ENCODE measurements at regions not wholly inside any gene's neighbourhood (a gene's known extent, or its start where the extent isn't known, plus 50 kb on each side); places are given as distances from the start of the nearest gene placed in this dataset.

DNA sequence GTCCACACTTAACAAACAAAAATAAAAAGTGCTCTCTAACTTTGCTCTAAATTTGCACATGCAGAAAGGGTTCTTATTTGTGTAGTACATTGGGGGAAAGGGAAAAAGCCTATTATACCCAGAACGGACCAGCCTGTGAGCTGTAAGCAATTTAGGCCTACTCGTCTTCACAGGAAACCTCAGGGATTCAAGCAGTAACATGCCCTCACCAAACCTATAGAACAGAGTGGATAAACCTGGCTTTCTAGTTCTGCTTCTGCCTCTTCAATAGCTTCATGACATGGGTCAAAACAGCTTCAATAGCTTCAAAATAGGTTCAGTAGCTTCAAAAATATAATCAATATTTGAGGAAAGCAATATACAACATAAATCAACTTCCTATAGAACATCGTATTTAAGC lies 163.7 kb downstream of the ARL4A start:
- Histone ChIP-seq H3K79me2 (ENCODE audit: control insufficient read depth, low read length) (no peaks in the 10 kb centered on the region), H3K9me2 (replicated peaks; ENCODE audit: control insufficient read depth, low read length) (no peaks in the 10 kb centered on the region), H3F3A (ENCODE audit: control insufficient read depth, insufficient read depth) (no peaks in the 10 kb centered on the region), H3K9me3 (ENCODE audit: control insufficient read depth, insufficient read depth, low read length) (no peaks in the 10 kb centered on the region), H4K20me1 (ENCODE audit: control insufficient read depth, insufficient read depth, low read depth, low read length) (no peaks in the 10 kb centered on the region), H3K4me2 (ENCODE audit: low read length) (no peak overlapping the region), H3K27ac (ENCODE audit: low read depth, low read length) (no peak overlapping the region), H3K36me3 (ENCODE audit: control insufficient read depth, low read length) (no peaks in the 10 kb centered on the region), H3K27me3 (ENCODE audit: control insufficient read depth, low read length) (no peaks in the 10 kb centered on the region), H3K4me3 (ENCODE audit: low read length) (no peak overlapping the region), H3K4me1 (ENCODE audit: control insufficient read depth, low read length) (no peaks in the 10 kb centered on the region)
- TF ChIP-seq, protein P1, sequence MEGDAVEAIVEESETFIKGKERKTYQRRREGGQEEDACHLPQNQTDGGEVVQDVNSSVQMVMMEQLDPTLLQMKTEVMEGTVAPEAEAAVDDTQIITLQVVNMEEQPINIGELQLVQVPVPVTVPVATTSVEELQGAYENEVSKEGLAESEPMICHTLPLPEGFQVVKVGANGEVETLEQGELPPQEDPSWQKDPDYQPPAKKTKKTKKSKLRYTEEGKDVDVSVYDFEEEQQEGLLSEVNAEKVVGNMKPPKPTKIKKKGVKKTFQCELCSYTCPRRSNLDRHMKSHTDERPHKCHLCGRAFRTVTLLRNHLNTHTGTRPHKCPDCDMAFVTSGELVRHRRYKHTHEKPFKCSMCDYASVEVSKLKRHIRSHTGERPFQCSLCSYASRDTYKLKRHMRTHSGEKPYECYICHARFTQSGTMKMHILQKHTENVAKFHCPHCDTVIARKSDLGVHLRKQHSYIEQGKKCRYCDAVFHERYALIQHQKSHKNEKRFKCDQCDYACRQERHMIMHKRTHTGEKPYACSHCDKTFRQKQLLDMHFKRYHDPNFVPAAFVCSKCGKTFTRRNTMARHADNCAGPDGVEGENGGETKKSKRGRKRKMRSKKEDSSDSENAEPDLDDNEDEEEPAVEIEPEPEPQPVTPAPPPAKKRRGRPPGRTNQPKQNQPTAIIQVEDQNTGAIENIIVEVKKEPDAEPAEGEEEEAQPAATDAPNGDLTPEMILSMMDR (IDR thresholded peaks at IDR 0.05; ENCODE audit: low read depth, low read length, poor library complexity, severe bottlenecking) = no peak
- TF ChIP-seq EZH2phosphoT487 (IDR thresholded peaks at IDR 0.05; ENCODE audit: borderline replicate concordance, low read length) = no peak

DNA sequence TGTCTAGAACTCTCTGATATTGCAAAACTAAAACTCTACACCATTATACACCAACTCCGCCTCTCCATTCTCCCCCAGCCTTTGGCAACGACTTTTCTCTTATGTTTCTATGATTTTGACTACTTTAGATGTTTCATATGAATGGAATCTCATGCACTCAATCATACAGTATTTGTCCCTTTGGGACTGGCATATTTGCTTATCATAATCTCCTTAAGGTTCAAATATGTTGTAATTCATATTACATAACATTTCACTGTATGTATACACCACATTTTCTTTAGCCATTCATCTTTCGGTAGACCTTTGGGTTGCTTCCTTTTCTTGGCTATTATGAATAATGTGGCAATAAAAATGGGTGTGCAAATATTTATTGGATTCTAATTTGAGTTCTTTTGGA lies 164.4 kb downstream of the ARL4A start:
- Histone ChIP-seq H3K4me1 (ENCODE audit: control insufficient read depth, low read length) (no peaks in the 10 kb centered on the region), H3K9me2 (replicated peaks; ENCODE audit: control insufficient read depth, low read length) (no peaks in the 10 kb centered on the region), H3K27me3 (ENCODE audit: control insufficient read depth, low read length) (no peaks in the 10 kb centered on the region), H3K4me2 (ENCODE audit: low read length) (no peak overlapping the region), H4K20me1 (ENCODE audit: control insufficient read depth, insufficient read depth, low read depth, low read length) (no peaks in the 10 kb centered on the region), H3K27ac (ENCODE audit: low read depth, low read length) (no peak overlapping the region), H3K9me3 (ENCODE audit: control insufficient read depth, insufficient read depth, low read length) (no peaks in the 10 kb centered on the region), H3F3A (ENCODE audit: control insufficient read depth, insufficient read depth) (no peaks in the 10 kb centered on the region), H3K79me2 (ENCODE audit: control insufficient read depth, low read length) (no peaks in the 10 kb centered on the region), H3K4me3 (ENCODE audit: low read length) (no peak overlapping the region), H3K36me3 (ENCODE audit: control insufficient read depth, low read length) (no peaks in the 10 kb centered on the region)
- TF ChIP-seq, protein P1 (IDR thresholded peaks at IDR 0.05; ENCODE audit: low read depth, low read length, poor library complexity, severe bottlenecking) = no peak
- TF ChIP-seq EZH2phosphoT487 (IDR thresholded peaks at IDR 0.05; ENCODE audit: borderline replicate concordance, low read length) = no peak

DNA sequence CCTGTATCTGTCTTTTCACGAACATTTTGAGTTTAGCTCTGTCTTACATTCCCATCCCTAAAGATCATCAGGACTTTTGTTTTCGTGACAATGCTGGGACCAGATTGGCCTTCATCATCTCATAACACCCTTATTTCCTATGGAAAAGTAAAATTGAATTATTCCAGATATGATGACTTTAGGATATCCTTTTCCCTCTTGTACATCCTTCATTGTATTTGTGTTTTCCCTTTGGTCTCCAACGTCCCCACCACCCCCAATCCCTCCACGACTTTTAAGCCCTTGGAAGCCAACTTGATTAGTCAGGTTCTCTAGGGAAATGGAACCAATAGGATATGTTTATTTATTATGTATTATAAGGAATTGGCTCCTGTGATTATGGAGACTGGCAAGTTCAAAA lies 167.6 kb downstream of the ARL4A start:
- Histone ChIP-seq H3K4me2 (ENCODE audit: low read length) (no peak overlapping the region), H3K4me3 (ENCODE audit: low read length) (no peak overlapping the region), H3K27ac (ENCODE audit: low read depth, low read length) (no peak overlapping the region), H3K9me2 (replicated peaks; ENCODE audit: control insufficient read depth, low read length) (no peaks in the 10 kb centered on the region), H4K20me1 (ENCODE audit: control insufficient read depth, insufficient read depth, low read depth, low read length) (no peaks in the 10 kb centered on the region), H3K9me3 (ENCODE audit: control insufficient read depth, insufficient read depth, low read length) (no peaks in the 10 kb centered on the region), H3F3A (ENCODE audit: control insufficient read depth, insufficient read depth) (no peaks in the 10 kb centered on the region), H3K27me3 (ENCODE audit: control insufficient read depth, low read length) (no peaks in the 10 kb centered on the region), H3K36me3 (ENCODE audit: control insufficient read depth, low read length) (no peaks in the 10 kb centered on the region), H3K4me1 (ENCODE audit: control insufficient read depth, low read length) (no peaks in the 10 kb centered on the region), H3K79me2 (ENCODE audit: control insufficient read depth, low read length) (no peaks in the 10 kb centered on the region)
- no peak for TF ChIP-seq EZH2phosphoT487 (IDR thresholded peaks at IDR 0.05; ENCODE audit: borderline replicate concordance, low read length)
- TF ChIP-seq, protein P1 (IDR thresholded peaks at IDR 0.05; ENCODE audit: low read depth, low read length, poor library complexity, severe bottlenecking) = no peak

DNA sequence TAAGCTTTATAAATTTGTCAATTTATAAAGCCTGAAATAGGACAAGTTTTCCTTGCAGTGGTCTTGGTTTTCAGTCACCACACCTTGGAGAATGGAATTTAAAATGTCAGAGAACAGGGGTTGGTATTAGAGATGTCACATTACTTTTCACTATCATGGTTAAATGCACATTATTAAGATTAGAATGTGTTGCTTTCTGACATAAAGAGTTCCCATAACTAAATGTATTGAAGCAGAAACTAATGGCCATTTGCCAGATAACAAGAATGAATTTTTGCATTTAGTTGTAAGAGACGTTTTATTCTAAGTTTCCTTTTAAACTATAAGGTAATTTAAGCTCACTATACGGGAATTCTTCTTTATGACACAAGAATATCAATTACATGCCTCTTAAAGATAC lies 172.3 kb downstream of the ARL4A start:
- H3K27ac ChIP-seq (ENCODE audit: low read depth, low read length) = no peak overlapping the region
- H3K4me3 ChIP-seq (ENCODE audit: low read length) = no peak overlapping the region
- no peaks in the 10 kb centered on the region for H3K27me3 ChIP-seq (ENCODE audit: control insufficient read depth, low read length)
- no peaks in the 10 kb centered on the region for H3K9me3 ChIP-seq (ENCODE audit: control insufficient read depth, insufficient read depth, low read length)
- no peaks in the 10 kb centered on the region for H3K79me2 ChIP-seq (ENCODE audit: control insufficient read depth, low read length)
- TF ChIP-seq, protein P1 (IDR thresholded peaks at IDR 0.05; ENCODE audit: low read depth, low read length, poor library complexity, severe bottlenecking) = no peak
- TF ChIP-seq EZH2phosphoT487 (IDR thresholded peaks at IDR 0.05; ENCODE audit: borderline replicate concordance, low read length) = no peak
- H3K9me2 ChIP-seq (replicated peaks; ENCODE audit: control insufficient read depth, low read length) = no peaks in the 10 kb centered on the region
- H3K4me2 ChIP-seq (ENCODE audit: low read length) = no peak overlapping the region
- no peaks in the 10 kb centered on the region for H3K36me3 ChIP-seq (ENCODE audit: control insufficient read depth, low read length)
- no peaks in the 10 kb centered on the region for H4K20me1 ChIP-seq (ENCODE audit: control insufficient read depth, insufficient read depth, low read depth, low read length)
- no peaks in the 10 kb centered on the region for H3K4me1 ChIP-seq (ENCODE audit: control insufficient read depth, low read length)
- H3F3A ChIP-seq (ENCODE audit: control insufficient read depth, insufficient read depth) = no peaks in the 10 kb centered on the region

Data from DOHH2 (cell line).